Ishikawa (cell line): ENCODE measurements at regions not wholly inside any gene's neighbourhood (a gene's known extent, or its start where the extent isn't known, plus 50 kb on each side); places are given as distances from the start of the nearest gene placed in this dataset.

Experiments
- CEBPB ChIP-seq: IDR thresholded peaks from 2 replicates; pipeline ENCODE4 v1.6.1; 2012
- CREB1 ChIP-seq: IDR thresholded peaks from 2 replicates; pipeline ENCODE4 v1.6.1; 2012; ENCODE audit warnings: low read depth
- EP300 ChIP-seq: IDR thresholded peaks from 2 replicates; pipeline ENCODE4 v1.6.1; 2012; ENCODE audit warnings: borderline replicate concordance
- TAF1 ChIP-seq: IDR thresholded peaks from 2 replicates; pipeline ENCODE4 v1.6.1; 2012; ENCODE audit warnings: low read depth, mild to moderate bottlenecking
- TEAD4 ChIP-seq: IDR thresholded peaks from 2 replicates; pipeline ENCODE4 v1.6.1; 2012
- USF1 ChIP-seq: IDR thresholded peaks from 2 replicates; pipeline ENCODE4 v1.6.1; 2012

- TF ChIP-seq CEBPB = no peak
- no peak for TF ChIP-seq TEAD4
- TF ChIP-seq EP300 = no peak
- TF ChIP-seq TAF1 = no peak
- no peak for TF ChIP-seq USF1
- TF ChIP-seq CREB1 = no peak
These were observed 69.6 kb upstream of the ELMO1 start for GRCh38 chr7:37518266-37518665.
